Central memory CD4-positive, alpha-beta T cell (primary cell): ENCODE measurements at regions not wholly inside any gene's neighbourhood (a gene's known extent, or its start where the extent isn't known, plus 50 kb on each side); places are given as distances from the start of the nearest gene placed in this dataset.
"Not testable (repeated sequence)": the region's sequence is repeated elsewhere in the genome, so short reads cannot be mapped to it uniquely, and the experiment has no call there.

Source experiments
- DNase-seq: peaks from one replicate; pipeline ENCODE4 v3.0.0; 2022

DNA sequence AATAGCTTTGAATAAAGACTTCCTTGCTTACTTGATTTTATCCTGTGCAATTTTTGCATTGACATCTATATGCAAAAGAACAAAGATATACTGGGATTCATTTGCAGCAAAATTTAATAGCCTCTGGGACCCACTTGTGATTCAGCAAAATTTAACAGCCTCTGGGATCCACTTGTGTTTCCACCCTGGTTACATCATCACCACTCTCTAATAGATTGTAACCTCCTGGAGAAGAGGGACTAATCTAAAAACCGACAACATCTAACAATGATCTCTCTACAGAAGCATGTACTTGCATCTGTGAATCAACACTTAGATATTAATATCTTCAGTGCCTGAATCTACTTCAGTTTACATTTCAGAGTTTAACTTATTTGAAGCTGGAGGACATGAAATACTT is 202.0 kb upstream of the CPHXL start:
- no peak for DNase-seq

DNA sequence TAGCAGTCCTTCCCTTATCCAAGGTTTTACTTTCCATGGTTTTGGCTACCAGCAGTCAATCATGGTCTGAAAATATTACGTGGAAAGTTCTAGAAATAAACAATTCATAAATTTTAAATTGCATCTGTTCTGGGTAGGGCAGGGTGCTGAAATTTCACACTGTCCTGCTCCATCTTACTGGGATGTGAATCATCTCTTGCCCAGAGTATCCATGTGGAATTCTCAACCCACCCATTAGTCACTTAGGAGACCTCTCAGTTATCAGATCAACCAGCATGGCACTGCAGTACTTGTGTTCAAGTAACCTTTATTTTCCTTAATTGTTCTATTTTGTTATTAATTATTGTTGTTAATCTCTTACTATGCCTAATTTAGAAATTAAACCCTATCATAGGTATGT is 202.8 kb upstream of the CPHXL start:
- no peak for DNase-seq

DNA sequence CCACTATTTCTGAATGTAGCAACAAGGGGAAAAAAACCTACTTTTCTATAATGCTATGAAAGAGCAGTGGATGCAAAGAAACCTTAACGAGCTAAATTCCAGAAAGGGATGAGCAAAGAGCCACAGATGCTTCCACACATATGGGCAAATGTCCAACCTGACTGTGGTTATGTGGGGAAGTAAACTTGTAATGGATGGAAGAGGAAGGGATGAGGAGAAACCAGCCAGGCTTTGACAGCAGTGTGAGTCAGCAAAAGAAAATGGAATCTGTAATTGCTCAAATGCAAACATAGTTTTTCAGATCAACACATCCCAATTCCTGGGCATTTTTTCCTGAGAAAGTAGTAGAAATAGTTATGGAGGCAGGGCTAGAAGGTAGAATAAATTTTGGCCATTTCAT is 204.8 kb upstream of the CPHXL start:
- DNase-seq = no peak

DNA sequence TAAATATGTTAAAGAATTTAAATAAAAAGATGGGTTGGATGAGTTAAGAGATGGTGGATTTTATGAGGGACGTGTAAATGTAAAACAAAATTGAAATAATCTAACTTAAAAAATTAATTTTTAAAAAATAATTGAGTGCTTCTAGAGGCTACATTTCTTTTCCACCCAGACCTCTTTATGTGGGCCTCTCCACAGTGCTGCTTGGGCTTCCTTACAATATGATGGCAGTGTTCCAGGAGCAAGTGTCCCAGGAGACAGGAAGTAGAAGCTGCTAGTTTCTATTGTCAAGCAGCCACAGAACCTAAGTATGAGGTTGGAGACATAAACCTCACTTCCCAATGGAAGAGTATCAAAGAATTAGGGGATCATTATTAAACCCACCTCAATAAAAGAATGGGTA is 205.7 kb upstream of the CPHXL start:
- DNase-seq = no peak

DNA sequence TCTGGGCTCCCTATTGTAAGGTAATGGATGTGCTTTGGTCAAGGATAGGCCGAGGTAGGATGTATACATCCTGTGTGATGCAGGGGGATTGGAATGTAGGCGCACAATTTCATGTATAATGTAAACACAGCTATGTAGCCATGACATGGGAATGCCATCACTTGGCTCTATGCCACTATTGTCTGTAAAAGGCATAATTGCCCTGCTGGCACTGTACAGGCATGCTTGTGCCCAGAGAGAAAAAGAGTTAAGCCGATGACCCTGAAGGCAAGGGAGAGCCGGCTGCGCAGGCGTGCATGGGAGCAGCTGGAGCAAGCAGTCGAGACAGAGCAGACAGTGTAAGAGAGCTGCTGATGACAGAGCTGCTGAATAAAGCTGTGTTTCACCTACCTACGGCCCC is 212.5 kb upstream of the CPHXL start:
- no peak for DNase-seq

DNA sequence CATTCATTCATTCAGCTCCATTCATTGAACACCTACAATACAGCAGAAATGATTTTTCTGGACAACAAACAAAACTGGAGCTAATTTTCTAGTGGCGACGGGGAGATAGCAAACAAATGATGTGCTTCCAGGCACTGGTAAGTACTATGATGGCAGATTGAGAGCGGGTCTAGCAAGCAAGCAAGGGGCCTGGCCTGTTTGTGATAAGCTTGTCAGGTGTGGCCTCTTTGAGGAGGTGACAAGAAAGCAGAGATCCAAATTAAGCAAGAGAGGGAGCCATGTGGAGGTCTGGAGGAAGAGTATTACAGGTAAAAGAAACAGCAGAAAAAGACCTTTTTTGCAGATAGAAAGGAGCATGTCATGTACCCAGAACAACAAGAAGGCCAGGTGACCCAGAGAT is 216.1 kb upstream of the CPHXL start:
- no peak for DNase-seq

DNA sequence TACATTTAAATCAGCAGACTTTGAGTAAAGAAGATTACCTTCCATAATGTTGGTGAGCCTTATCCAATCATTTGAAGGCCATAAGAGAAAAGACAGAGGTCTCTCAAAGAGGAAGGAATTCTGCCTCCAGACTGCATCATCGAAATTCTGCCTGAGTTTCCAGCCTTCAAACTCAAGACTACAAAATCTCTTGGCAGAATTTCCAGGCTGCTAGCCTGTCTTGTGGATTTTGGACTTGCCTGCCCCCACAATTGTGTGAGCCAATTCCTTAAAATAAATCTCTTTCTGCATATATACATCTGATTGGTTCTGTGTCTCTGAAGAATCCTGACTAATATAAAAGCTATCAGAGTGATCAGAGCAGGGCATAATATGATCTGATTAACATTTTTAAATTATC is 216.6 kb upstream of the CPHXL start:
- DNase-seq = no peak

DNA sequence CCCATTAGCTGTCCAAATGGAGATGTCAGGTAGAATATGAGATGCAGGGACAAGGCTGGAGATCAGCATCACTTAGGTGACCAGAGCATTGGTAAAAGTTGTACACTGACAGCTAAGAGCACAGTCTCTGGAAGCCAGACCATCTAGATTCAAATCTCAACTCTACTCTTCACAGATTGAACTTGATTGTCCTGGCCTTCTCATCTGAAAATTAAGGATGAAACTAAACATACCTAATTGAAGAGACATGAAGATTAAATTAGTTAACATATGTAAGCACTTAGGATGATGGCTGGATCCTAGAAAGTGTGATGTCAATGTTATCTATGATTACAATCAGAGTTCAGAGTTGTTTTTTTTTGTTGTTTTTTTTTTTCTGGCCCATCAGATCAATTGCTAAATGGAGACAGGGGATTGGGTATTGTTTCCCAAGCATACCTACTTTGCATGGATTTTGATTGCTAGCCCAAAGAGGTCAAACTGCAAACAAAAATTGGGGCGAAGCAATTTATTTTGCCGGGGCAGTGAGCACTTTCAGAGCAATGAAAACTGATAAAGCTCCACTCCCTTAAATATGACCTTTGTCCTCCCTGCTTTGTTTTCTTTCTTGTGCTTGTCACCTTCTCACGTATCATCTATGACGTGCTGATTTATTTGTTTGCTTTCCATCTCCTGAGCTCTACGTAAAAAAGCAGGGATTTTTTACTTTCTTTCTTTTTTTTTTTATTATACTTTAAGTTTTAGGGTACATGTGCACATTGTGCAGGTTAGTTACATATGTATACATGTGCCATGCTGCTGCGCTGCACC is 217.6 kb upstream of the CPHXL start:
- DNase-seq = no peak

DNA sequence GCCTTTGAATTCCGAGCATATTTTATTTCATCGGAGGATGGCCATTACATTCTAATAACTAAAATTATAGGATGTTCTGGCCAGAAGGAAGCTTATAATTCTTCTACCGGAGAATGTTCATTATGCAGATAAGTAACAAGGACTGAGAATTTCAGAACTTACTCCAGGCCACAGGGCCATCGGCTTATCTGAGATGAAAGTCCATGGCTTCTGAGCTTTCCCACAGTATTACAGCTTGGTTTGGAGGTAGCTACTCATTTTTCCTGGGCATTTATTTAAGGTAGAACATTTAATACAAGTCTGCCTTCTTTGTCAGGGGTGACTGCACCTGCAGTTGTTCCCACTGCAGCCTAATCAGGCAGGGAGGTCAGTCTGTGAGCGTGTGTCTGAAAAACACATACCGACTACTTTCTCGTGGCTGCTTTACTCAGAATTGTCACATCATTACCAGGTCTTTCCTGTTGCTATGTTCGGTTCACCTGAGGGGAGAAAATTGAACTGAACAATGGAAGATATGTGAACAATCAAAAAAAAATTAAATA is 219.7 kb upstream of the CPHXL start:
- no peak for DNase-seq

DNA sequence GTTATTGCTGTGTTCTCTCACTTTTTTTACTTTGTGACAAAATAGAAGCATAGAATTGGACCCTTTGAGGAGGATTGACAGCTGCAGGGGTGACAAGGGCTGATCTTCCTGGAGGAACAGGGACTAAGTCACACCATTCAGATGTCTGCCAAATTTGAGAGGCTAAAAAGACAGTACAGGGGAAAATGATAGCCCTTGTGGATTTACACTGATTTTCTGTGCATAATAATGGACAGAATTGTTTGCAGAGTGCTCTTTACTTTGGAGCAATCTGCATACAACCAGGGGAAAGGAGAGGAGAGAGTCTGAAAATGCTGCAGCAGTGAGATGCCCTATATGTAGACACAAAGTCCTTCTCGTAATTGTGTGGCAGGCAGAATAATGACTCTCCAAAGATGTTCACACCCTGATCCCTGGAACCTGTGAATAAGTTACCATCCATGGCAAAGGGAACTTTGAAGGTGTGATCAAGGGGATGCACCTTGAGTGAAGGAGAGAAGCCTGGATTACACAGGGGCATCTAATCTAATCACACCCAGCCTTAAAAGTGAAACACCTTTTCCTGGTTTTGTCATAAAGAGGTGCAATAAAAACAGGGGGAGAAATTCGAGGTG is 221.4 kb upstream of the CPHXL start:
- no peak for DNase-seq

DNA sequence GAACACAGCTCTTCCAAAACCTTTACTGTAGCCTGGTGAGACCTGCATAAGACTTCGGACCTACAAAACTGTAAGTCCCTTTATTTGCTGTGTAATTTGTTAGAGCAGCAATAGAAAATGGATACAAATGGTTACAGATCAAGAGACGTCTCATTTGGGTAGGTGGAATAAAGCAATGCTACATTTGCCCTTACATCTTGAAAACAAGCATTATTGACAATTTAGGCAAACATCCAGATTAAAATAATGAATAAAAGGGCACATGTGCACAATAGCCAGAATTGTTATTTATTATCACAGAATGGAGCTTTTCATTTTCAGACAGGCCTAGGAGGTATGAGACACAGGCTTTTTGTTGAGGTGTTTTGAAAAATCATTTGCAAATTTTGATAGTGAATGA is 222.2 kb upstream of the CPHXL start:
- no peak for DNase-seq

DNA sequence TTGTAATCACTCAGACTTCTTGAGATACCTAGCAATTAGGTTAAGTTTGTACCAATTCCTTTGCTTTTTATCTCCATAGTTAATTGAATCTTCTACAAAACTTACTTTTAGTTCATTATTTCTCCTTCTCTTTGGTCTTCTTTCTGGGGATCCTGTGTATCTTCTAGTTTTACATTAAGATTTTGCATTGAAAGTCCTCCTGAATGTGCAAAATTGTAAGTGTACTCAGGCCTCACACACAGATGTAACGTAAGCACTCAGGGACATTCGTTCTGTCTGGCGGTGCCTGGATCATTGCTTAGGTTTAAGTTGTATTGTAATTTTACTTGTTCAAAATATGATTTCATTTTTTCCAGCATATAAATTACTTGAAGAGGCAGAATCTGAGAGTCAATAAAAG is 222.6 kb upstream of the CPHXL start:
- DNase-seq = no peak

DNA sequence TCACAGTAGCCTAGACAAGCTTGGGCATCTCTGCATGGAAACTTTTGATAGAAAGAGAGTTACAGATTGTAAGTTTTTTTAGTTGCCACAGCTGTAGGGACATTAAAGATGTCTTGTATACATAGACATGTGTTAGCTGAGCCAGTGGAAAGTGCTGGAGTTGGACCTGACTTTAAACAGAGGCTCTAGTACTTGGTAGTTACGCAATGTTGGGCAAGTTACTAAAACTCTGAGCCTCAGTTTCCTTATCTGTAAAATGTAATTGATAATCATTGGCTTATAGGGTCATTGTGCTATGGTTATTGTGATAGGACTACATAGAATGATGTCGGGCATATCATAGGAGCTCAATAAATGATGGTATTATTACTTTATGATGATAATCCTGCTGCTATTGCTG is 225.8 kb upstream of the CPHXL start:
- no peak for DNase-seq

DNA sequence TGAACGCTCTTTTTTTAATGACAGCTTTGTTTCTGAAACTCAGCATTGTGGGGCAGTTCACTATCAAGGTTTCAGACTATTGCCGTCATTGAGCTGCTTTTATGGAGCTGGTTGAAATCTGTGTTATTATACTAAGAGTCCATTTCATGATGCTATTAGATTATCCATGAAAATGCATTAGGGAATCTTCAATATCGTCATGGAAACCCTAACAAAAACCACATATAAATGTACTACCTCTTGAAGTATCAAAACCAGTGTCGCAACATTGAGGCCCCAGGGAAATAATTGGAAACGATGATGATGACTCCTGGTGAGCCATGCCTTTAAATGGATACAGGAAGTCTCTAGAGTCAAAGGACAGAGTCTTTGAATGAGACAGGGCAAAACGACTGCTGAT is 231.6 kb upstream of the CPHXL start:
- DNase-seq = no peak

DNA sequence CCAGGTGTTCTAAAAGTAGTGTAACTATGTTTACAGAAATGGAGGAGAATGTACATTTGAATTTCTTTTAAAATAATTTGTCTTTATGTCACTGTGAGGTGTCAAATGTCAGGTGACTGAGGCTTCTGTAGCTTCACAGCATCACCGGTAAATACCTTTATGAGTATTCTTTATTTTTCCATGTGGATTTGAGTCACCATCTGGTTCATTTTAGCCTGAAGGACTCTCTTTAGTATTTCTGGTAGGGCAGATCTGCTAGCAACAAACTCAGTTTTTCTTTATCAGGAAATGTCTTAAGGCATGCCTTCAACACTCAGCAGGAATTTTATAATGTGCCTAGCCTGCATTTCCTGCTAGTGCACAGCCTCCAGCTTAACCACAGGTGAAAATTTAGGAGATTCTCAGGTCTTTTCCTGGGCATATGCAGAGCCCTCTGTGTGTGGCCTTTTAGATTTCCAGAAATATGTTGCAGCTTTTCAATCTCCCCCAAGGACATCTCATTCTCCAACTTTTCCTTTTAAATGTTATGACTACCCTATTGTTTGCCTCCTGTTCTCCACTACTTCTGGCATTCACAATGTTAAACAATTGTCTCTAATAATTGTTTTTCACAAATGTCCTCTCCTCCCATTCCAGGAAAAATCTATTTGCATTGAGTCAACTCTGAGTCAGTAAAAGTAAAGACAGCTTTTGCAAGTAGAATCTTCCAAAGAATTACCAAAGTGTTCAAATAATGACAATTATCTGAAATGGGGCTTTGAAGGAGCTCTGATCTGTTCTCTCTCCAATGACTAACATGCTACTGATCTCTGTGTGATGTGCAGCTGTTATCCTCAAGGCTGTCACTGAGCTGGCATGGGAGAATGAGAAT is 239.4 kb upstream of the CPHXL start:
- no peak for DNase-seq

DNA sequence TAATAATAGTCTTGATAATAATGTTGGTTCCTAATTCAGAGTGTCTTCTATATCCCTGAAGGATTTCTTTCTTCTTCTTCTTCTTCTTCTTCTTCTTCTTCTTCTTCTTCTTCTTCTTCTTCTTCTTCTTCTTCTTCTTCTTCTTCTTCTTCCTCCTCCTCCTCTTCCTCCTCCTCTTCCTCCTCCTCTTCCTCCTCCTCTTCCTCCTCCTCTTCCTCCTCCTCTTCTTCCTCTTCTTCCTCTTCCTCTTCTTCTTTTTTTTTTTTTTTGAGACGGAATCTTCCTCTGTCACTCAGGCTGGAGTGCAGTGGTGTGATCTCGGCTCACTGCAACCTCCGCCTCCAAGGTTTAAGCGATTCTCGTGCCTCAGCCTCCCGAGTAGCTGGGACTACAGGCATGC is 242.8 kb upstream of the CPHXL start:
- not testable (repeated sequence) for DNase-seq

DNA sequence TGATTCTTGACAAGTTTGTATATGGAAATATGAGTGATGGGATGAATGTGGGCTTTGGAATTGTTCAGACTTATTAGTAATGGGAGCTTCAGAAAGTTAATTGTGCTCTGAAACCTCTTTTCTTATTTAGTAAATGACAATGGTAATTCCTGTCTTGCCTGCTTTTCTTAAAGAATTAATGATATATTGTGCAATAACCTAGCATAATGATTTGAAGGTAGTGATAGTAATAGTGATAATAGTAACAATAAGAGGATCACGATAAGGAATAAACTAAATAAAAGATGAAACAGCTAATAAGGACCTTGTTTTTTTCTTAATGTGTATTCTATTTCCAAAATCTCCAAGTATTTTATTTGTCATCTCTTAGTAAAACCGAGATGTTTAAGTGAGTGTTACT is 245.0 kb upstream of the CPHXL start:
- no peak for DNase-seq

DNA sequence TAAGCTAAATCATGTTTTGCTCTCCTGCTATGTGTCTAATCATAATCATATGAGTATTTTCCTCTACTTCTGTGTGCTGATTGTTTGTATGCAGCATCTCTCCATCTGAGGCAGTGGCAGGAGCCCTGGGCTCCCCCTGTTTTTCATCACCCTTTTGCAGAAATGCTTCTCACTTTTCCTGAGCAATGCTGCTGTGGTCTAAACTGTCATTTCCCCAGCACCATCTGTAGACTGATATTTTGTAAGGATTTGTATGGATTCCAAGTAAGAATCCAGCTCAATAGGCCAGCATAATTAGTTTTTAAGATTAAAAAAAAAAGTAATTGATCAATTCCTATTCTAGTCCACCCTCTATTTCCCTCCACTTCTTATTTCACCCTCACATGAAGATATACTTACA is 257.0 kb upstream of the CPHXL start:
- no peak for DNase-seq

DNA sequence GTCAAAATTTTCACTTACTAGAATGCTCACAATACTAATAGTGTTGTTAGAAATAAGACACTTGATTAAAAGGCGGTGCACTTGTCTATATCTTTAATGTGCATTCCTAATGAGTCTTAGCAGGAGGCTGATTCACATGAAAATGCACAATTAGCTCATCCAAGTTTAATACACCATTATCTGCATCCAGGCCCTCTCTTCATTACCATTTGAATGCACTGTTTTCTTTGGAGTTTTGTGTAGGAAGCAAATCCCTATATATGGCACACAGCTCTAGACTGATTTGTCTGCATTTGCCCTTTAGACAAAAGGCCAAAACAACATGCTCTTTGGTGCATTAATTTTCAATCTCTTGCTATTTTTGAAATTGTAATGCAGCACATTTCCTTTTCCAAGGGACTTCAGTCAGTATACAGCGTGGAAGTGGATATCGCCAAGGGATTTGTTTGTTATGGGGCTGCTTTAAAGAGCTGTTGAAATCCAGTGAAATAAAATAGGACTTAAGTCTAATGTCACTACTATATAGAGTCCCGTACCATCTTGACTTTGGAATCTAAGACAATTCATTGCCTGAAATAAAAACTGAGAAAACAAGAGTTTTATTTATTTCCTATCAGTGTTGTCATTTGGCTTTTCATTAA is 257.6 kb upstream of the CPHXL start:
- no peak for DNase-seq

DNA sequence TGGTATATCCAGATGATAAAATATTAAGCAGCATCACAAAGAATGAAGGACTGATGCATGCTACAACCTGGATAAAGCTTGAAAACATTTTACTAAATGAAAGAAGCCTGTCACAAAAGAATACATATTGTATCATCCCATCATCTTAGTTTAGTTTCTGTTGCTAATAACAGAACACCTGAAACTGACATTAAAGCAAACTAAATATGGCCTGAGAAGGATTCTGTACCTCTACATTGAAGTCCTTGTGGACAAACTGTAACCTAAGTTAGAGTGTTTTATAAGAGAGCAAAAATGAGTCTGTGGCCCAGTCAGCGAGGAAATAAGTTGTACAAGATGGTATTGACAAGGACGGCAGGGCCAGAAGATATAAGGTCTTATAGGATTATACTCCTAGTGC is 261.0 kb upstream of the CPHXL start:
- DNase-seq = no peak

DNA sequence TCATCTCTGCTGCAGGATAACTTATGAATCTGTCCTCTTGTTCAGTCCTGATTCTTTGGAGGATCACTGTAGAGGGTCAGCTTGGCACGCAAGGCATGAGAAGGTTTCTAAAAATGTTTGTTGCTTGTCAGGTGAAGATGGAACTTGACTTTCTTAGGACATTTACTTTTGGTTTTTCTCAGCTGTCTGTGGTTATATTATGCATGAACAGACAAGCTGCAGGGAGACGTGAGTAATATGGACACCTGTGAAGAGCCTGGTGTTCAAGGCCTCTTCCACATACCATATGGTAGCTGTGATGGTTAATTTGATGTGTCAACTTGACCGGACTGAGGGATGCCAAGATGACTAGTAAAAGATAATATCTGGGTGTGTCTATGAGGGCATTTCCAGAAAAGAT is 270.2 kb upstream of the CPHXL start:
- DNase-seq = no peak

DNA sequence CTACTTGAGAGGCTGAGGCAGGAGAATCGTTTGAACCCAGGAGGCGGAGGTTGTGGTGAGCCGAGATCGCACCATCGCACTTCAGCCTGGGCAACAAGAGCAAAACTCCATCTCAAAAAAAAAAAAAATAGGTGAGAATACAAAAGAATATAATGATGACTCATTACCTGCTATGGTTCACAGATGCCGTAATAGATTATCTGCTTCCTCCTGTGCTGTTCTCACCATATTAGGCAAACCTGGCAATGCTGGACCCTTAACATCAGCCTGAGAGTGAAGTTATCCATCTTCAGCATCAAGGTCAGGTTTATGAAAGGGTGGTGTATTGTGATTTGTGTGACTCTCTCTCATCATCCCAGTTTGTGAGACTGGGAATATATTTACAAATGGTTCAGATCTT is 271.3 kb upstream of the CPHXL start:
- DNase-seq = no peak

DNA sequence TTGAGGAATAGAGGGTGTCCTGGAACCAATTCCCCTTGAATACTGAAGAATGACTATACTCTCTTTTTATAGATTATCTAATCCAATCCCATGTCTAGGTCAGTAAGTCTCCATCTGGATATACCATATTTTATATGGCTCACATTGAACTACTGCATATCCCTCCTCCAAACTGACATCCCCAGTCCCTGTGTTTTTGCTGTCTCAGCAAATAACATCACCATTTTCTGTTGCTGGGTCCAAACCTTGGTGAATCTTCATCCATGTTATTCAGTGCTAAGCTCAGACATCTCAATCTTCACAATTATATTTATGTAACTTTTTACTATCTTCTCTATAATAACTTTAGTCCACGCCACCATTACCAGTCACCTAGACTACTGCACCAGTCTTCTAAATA is 269.6 kb upstream of the CNTNAP4 start:
- DNase-seq = no peak
